T-helper 1 cell treated with Interleukin-12 subunit alpha and Interleukin-12 subunit beta and Interleukin-4 antibody, amounts not matched to agents 30 ng/mL and 1 ng/mL, for 36 hours (primary cell): ENCODE measurements at regions not wholly inside any gene's neighbourhood (a gene's known extent, or its start where the extent isn't known, plus 50 kb on each side); places are given as distances from the start of the nearest gene placed in this dataset.

Experiments used
- intact Hi-C: fragments of 100-400 bp; cut with micrococcal nuclease; formaldehyde crosslinking; loops from one replicate; pipeline ENCODE4 v1.15.1; 2024

- intact Hi-C loops = no loop called here
Observed at GRCh38 chr11:128231845-128232410, 355.4 kb downstream of the ETS1 start.

GRCh38 chr11:128227466-128227865, 359.9 kb downstream of the ETS1 start:
- intact Hi-C loops = no loop called here

GRCh38 chr11:128226106-128226716, 361.1 kb downstream of the ETS1 start:
- intact Hi-C loops = no loop called here

GRCh38 chr11:128222245-128222884, 365.0 kb downstream of the ETS1 start:
- intact Hi-C loops = no loop called here

GRCh38 chr11:128219731-128220120, 367.6 kb downstream of the ETS1 start:
- intact Hi-C loops = no loop called here

GRCh38 chr11:128216198-128216597, 371.2 kb downstream of the ETS1 start:
- intact Hi-C loops = no loop called here

- intact Hi-C loops = no loop called here
Observed at GRCh38 chr11:128215238-128215882, 372.0 kb downstream of the ETS1 start.

- intact Hi-C loops = no loop called here
Observed at GRCh38 chr11:128214263-128214662, 373.1 kb downstream of the ETS1 start.

GRCh38 chr11:128213461-128213860, 373.9 kb downstream of the ETS1 start:
- intact Hi-C loops = no loop called here

GRCh38 chr11:128212324-128212723, 375.0 kb downstream of the ETS1 start:
- intact Hi-C loops = no loop called here

GRCh38 chr11:128210148-128210940, 377.0 kb downstream of the ETS1 start:
- intact Hi-C loops = no loop called here

- intact Hi-C loops = no loop called here
Observed at GRCh38 chr11:128209138-128209435, 378.3 kb downstream of the ETS1 start.

GRCh38 chr11:128208329-128209137, 378.8 kb downstream of the ETS1 start:
- intact Hi-C loops = no loop called here

- intact Hi-C loops = no loop called here
Observed at GRCh38 chr11:128207861-128208321, 379.5 kb downstream of the ETS1 start.

GRCh38 chr11:128206461-128206860, 380.9 kb downstream of the ETS1 start:
- intact Hi-C loops = no loop called here

GRCh38 chr11:128205796-128206195, 381.6 kb downstream of the ETS1 start:
- intact Hi-C loops = no loop called here

GRCh38 chr11:128204898-128205297, 382.5 kb downstream of the ETS1 start:
- intact Hi-C loops = no loop called here

GRCh38 chr11:128201801-128202200, 385.6 kb downstream of the ETS1 start:
- intact Hi-C loops = no loop called here

- intact Hi-C loops = no loop called here
Observed at GRCh38 chr11:128201009-128201408, 386.3 kb downstream of the ETS1 start.

- intact Hi-C loops = no loop called here
Observed at GRCh38 chr11:128200467-128200866, 386.9 kb downstream of the ETS1 start.
